Fibroblast of pulmonary artery (primary cell): ENCODE measurements at regions not wholly inside any gene's neighbourhood (a gene's known extent, or its start where the extent isn't known, plus 50 kb on each side); places are given as distances from the start of the nearest gene placed in this dataset.

Experiments used
- DNase-seq: peaks from one replicate; pipeline ENCODE4 v3.0.0-alpha.2; 2010; ENCODE audit warnings: low read depth
- H3K4me3 ChIP-seq: replicated peaks from 2 replicates; pipeline ENCODE4 v1.5.1; 2011; ENCODE audit warnings: low read depth, mild to moderate bottlenecking, control low read depth, low read length, moderate library complexity
- CTCF ChIP-seq: IDR thresholded peaks from 2 replicates; pipeline ENCODE4 v1.5.1; 2011; ENCODE audit warnings: mild to moderate bottlenecking, control low read depth, low read length, inconsistent platforms; ENCODE audit errors: missing control alignments

GRCh38 chr6:10205120-10205519, 209.8 kb downstream of the TFAP2A start:
- H3K4me3 ChIP-seq: no peak overlapping the region

GRCh38 chr6:10203651-10204050, 211.2 kb downstream of the TFAP2A start:
- no peak for TF ChIP-seq CTCF
- no peak for DNase-seq
- no peak overlapping the region for H3K4me3 ChIP-seq

More at GRCh38 chr6:10205120-10205519, 209.8 kb downstream of the TFAP2A start:
- TF ChIP-seq CTCF: no peak
- DNase-seq: no peak

- H3K4me3 ChIP-seq: no peak overlapping the region
- TF ChIP-seq CTCF: no peak
- no peak for DNase-seq
Measured at GRCh38 chr6:10202581-10202980, 212.3 kb downstream of the TFAP2A start.

- DNase-seq: no peak
Measured at GRCh38 chr6:10201606-10202510, 213.0 kb downstream of the TFAP2A start.

DNA sequence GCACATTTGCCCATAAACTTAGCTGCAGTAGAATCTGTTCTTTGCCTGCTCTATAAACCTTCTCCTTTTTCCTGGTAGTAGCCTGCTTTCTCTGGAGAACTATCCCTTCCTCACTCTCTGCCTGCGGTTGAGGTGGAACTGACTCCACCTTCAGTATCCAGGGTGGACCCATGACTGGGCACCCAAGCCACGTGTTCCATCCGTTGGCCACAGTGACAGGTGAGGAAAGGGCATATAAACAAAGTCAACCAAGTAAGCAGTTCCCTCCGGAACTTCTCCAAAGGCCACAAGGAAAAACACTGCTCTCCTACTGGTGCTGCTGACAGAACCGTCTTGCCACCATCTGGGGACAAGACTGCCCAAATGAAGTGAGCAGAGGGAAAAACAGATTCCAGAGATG, 218.8 kb downstream of the TFAP2A start:
- DNase-seq: no peak
- H3K4me3 ChIP-seq: no peak overlapping the region
- no peak for TF ChIP-seq CTCF

More at GRCh38 chr6:10201606-10202510, 213.0 kb downstream of the TFAP2A start:
- no peak overlapping the region for H3K4me3 ChIP-seq
- no peak for TF ChIP-seq CTCF

DNA sequence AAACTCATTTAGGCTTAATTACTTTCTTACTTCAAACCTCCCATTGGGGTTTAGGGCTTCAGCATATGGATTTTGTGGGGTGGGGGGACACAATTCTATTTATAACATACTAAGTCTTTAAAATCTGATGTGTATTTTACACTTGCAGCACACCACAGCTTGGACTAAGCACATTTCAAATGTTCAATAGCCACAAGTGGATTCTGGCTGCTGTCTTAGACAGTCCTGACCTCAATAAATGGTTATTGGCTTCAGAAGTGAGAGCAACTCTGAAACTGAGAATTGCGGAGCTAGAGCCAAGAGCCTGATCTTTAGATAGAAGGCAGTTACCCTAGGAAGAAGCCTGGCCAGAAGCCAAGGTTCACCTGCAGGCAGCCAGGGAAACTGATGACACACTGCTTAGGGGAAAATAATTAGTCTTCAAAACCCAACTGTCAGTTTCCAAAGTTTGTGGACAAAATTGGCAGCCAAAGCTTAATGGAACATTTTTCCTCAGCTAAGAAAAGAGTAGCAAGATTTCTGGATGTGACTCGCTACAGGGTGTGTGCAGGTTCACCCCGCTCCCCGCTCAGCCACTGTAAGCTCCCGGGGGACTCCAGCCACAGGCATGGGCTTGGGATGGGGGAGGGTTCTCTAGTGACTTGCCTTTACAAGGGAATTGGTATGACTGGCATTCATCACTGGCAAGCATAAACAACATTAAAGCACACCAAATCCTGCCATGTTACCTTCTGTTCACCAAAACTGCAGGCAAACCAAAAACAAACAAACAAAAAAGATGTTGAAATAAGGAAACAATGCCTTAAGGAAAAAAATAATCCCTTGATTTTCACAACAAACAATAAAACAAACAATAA, 219.8 kb downstream of the TFAP2A start:
- DNase-seq: no peak
- H3K4me3 ChIP-seq: no peak overlapping the region
- TF ChIP-seq CTCF: no peak
